ENCODE measurements at regions not wholly inside any gene's neighbourhood (a gene's known extent, or its start where the extent isn't known, plus 50 kb on each side); places are given as distances from the start of the nearest gene placed in this dataset.

GRCh38 chr4:14371131-14371530 lies 631.1 kb upstream of the CPEB2 start (continued):
- TF ChIP-seq, protein P1, sequence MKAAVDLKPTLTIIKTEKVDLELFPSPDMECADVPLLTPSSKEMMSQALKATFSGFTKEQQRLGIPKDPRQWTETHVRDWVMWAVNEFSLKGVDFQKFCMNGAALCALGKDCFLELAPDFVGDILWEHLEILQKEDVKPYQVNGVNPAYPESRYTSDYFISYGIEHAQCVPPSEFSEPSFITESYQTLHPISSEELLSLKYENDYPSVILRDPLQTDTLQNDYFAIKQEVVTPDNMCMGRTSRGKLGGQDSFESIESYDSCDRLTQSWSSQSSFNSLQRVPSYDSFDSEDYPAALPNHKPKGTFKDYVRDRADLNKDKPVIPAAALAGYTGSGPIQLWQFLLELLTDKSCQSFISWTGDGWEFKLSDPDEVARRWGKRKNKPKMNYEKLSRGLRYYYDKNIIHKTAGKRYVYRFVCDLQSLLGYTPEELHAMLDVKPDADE (IDR thresholded peaks at IDR 0.05) = no peak
- TF ChIP-seq JUNB (IDR thresholded peaks at IDR 0.05; ENCODE audit: unreplicated experiment) = no peak
- no peak for TF ChIP-seq EZH2phosphoT487 (IDR thresholded peaks at IDR 0.05; ENCODE audit: unreplicated experiment)
- no peak for TF ChIP-seq ZNF331 (CRISPR knock-in tag; IDR thresholded peaks at IDR 0.05; ENCODE audit: low read depth)
- no peak for TF ChIP-seq ZNF114 (CRISPR knock-in tag; IDR thresholded peaks at IDR 0.05)
- TF ChIP-seq NANOG (IDR thresholded peaks at IDR 0.05; ENCODE audit: borderline replicate concordance) = no peak
- TF ChIP-seq REST (IDR thresholded peaks at IDR 0.05; ENCODE audit: unreplicated experiment) = no peak

DNA sequence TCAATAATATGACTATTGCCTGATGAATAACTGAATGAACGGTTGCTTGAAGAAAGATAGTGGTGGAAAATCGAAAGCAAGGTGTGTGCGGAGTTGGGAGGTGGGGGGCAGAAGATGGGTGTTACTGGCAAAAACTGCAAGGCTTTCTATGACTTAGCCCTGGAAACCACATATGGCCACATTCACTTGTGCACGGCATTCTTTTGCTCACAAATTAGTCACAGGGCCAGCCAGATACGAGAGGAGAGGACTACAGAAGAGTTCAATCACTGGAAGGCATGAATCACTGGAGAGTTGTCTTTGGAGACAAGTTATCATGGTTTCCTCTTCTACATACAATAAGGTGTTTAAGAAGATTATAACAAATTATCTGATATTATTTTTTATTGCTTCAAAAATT lies 626.5 kb upstream of the CPEB2 start:
- no peak for ATAC-seq
- no peaks in the 10 kb centered on the region for H3K27me3 ChIP-seq (ENCODE audit: insufficient read depth)
- Mint-ChIP-seq H3K4me1 (no peaks in the 10 kb centered on the region; the same call in 2 of the 3 replicates), H3K36me3 (ENCODE audit: low read depth) (peaks cover 3% of the 10 kb centered on the region; the same call in 2 of the 3 replicates), H3K4me3 (no peak overlapping the region), H3K27me3 (ENCODE audit: insufficient read depth, low read depth, poor library complexity) (no peaks in the 10 kb centered on the region), H3K9me3 (peaks cover 7% of the 10 kb centered on the region; the same call in 2 of the 3 replicates), H3K27ac (no peak overlapping the region)
- no peak overlapping the region for H3K4me2 ChIP-seq
- no peaks in the 10 kb centered on the region for H3F3A ChIP-seq (replicated peaks; ENCODE audit: low read depth)
- H3K4me3 ChIP-seq = no peak overlapping the region
- H2AFZ ChIP-seq = no peak overlapping the region
- H4K20me1 ChIP-seq (replicated peaks; ENCODE audit: insufficient read depth) = no peaks in the 10 kb centered on the region
- peaks cover 10% of the 10 kb centered on the region; the same call in 1 of the 2 replicates for H3K9me2 ChIP-seq (ENCODE audit: insufficient read depth)
- H3K27ac ChIP-seq (ENCODE audit: low read depth) = no peak overlapping the region
- DNase-seq (ENCODE audit: low spot score) = no peak
- no peaks in the 10 kb centered on the region for H3K79me2 ChIP-seq (replicated peaks; ENCODE audit: insufficient read depth)
- no peaks in the 10 kb centered on the region for H3K36me3 ChIP-seq (ENCODE audit: insufficient read depth)
- H3K4me1 ChIP-seq (ENCODE audit: insufficient read depth) = 0 out of 2 replicates have a peak, but pooled peaks cover 10% of the 10 kb centered on the region
- TF ChIP-seq NANOG (IDR thresholded peaks at IDR 0.05; ENCODE audit: borderline replicate concordance) (no peak), JUNB (IDR thresholded peaks at IDR 0.05; ENCODE audit: unreplicated experiment) (no peak), ZNF114 (CRISPR knock-in tag; IDR thresholded peaks at IDR 0.05) (no peak), STAT1 (IDR thresholded peaks at IDR 0.05; ENCODE audit: unreplicated experiment) (no peak), POLR2AphosphoS5 (IDR thresholded peaks at IDR 0.05; ENCODE audit: low read depth) (no peak), CREB1 (CRISPR knock-in tag; IDR thresholded peaks at IDR 0.05; ENCODE audit: low read depth) (no peak), ZNF331 (CRISPR knock-in tag; IDR thresholded peaks at IDR 0.05; ENCODE audit: low read depth) (no peak), EZH2phosphoT487 (IDR thresholded peaks at IDR 0.05; ENCODE audit: unreplicated experiment) (no peak), EZH2 (IDR thresholded peaks at IDR 0.05; ENCODE audit: low read depth, unreplicated experiment) (no peak)
- TF ChIP-seq, protein P2, sequence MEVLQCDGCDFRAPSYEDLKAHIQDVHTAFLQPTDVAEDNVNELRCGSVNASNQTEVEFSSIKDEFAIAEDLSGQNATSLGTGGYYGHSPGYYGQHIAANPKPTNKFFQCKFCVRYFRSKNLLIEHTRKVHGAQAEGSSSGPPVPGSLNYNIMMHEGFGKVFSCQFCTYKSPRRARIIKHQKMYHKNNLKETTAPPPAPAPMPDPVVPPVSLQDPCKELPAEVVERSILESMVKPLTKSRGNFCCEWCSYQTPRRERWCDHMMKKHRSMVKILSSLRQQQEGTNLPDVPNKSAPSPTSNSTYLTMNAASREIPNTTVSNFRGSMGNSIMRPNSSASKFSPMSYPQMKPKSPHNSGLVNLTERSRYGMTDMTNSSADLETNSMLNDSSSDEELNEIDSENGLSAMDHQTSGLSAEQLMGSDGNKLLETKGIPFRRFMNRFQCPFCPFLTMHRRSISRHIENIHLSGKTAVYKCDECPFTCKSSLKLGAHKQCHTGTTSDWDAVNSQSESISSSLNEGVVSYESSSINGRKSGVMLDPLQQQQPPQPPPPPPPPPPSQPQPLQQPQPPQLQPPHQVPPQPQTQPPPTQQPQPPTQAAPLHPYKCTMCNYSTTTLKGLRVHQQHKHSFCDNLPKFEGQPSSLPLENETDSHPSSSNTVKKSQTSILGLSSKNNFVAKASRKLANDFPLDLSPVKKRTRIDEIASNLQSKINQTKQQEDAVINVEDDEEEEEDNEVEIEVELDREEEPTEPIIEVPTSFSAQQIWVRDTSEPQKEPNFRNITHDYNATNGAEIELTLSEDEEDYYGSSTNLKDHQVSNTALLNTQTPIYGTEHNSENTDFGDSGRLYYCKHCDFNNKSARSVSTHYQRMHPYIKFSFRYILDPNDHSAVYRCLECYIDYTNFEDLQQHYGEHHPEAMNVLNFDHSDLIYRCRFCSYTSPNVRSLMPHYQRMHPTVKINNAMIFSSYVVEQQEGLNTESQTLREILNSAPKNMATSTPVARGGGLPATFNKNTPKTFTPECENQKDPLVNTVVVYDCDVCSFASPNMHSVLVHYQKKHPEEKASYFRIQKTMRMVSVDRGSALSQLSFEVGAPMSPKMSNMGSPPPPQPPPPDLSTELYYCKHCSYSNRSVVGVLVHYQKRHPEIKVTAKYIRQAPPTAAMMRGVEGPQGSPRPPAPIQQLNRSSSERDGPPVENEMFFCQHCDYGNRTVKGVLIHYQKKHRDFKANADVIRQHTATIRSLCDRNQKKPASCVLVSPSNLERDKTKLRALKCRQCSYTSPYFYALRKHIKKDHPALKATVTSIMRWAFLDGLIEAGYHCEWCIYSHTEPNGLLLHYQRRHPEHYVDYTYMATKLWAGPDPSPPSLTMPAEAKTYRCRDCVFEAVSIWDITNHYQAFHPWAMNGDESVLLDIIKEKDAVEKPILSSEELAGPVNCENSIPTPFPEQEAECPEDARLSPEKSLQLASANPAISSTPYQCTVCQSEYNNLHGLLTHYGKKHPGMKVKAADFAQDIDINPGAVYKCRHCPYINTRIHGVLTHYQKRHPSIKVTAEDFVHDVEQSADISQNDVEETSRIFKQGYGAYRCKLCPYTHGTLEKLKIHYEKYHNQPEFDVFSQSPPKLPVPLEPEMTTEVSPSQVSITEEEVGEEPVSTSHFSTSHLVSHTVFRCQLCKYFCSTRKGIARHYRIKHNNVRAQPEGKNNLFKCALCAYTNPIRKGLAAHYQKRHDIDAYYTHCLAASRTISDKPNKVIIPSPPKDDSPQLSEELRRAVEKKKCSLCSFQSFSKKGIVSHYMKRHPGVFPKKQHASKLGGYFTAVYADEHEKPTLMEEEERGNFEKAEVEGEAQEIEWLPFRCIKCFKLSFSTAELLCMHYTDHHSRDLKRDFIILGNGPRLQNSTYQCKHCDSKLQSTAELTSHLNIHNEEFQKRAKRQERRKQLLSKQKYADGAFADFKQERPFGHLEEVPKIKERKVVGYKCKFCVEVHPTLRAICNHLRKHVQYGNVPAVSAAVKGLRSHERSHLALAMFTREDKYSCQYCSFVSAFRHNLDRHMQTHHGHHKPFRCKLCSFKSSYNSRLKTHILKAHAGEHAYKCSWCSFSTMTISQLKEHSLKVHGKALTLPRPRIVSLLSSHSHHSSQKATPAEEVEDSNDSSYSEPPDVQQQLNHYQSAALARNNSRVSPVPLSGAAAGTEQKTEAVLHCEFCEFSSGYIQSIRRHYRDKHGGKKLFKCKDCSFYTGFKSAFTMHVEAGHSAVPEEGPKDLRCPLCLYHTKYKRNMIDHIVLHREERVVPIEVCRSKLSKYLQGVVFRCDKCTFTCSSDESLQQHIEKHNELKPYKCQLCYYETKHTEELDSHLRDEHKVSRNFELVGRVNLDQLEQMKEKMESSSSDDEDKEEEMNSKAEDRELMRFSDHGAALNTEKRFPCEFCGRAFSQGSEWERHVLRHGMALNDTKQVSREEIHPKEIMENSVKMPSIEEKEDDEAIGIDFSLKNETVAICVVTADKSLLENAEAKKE (CRISPR knock-in tag; IDR thresholded peaks at IDR 0.05) = no peak
- TF ChIP-seq, protein P3, sequence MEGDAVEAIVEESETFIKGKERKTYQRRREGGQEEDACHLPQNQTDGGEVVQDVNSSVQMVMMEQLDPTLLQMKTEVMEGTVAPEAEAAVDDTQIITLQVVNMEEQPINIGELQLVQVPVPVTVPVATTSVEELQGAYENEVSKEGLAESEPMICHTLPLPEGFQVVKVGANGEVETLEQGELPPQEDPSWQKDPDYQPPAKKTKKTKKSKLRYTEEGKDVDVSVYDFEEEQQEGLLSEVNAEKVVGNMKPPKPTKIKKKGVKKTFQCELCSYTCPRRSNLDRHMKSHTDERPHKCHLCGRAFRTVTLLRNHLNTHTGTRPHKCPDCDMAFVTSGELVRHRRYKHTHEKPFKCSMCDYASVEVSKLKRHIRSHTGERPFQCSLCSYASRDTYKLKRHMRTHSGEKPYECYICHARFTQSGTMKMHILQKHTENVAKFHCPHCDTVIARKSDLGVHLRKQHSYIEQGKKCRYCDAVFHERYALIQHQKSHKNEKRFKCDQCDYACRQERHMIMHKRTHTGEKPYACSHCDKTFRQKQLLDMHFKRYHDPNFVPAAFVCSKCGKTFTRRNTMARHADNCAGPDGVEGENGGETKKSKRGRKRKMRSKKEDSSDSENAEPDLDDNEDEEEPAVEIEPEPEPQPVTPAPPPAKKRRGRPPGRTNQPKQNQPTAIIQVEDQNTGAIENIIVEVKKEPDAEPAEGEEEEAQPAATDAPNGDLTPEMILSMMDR (conservative IDR thresholded peaks at IDR 0.05; ENCODE audit: low read depth in 2 of 2) = no peak

Measured in GM23338 (cell line).